Lower lobe of right lung (tissue), 2 donors: ENCODE measurements at regions not wholly inside any gene's neighbourhood (a gene's known extent, or its start where the extent isn't known, plus 50 kb on each side); places are given as distances from the start of the nearest gene placed in this dataset.

ENCODE experiments used
- ATAC-seq, 2 donors: fragments of 200-7000 bp; cut with Tn5 transposase; one replicate each; pipeline ENCODE4 v1.9.1; 2020 to 2022; ENCODE audit warnings: mild to moderate bottlenecking in 2 of 2, moderate library complexity in 2 of 2
- DNase-seq: peaks from one replicate; pipeline ENCODE4 v3.0.0-alpha.2; 2020
- H3K27ac ChIP-seq: fragments of 200-600 bp; one replicate; pipeline ENCODE4 v1.8.0; 2022
- H3K27me3 ChIP-seq: fragments of 200-600 bp; one replicate; pipeline ENCODE4 v1.8.0; 2022; ENCODE audit warnings: low read depth
- H3K36me3 ChIP-seq: fragments of 200-600 bp; one replicate; pipeline ENCODE4 v1.8.0; 2022; ENCODE audit warnings: mild to moderate bottlenecking
- H3K4me1 ChIP-seq: fragments of 200-600 bp; one replicate; pipeline ENCODE4 v1.8.0; 2022
- H3K4me3 ChIP-seq: fragments of 200-600 bp; one replicate; pipeline ENCODE4 v1.8.0; 2022; ENCODE audit warnings: mild to moderate bottlenecking
- H3K9me3 ChIP-seq: fragments of 200-600 bp; one replicate; pipeline ENCODE4 v1.8.0; 2022
- CTCF ChIP-seq: fragments of 200-600 bp; IDR thresholded peaks from one replicate; pipeline ENCODE4 v1.8.0; 2022; ENCODE audit warnings: antibody characterized with exemption, mild to moderate bottlenecking
- intact Hi-C: fragments of 100-400 bp; cut with DNase I; formaldehyde crosslinking; loops from one replicate; pipeline ENCODE4 v1.11.0; 2022
- donor health status: DM: no; HTN: yes; CAD: no; lungs with severe emphysema.

- no peak overlapping the region for H3K4me3 ChIP-seq
- no peak for DNase-seq
- no peak overlapping the region for H3K27ac ChIP-seq
- TF ChIP-seq CTCF: no peak
- H3K4me1 ChIP-seq: no peaks in the 10 kb centered on the region
- no peaks in the 10 kb centered on the region for H3K9me3 ChIP-seq
- no peaks in the 10 kb centered on the region for H3K36me3 ChIP-seq
- ATAC-seq: no peak
- intact Hi-C loops: no loop called here
- peaks cover 48% of the 10 kb centered on the region for H3K27me3 ChIP-seq
Measured at GRCh38 chr5:1661311-1661710, 137.6 kb upstream of the LPCAT1 start.

- no peaks in the 10 kb centered on the region for H3K4me1 ChIP-seq
- no peaks in the 10 kb centered on the region for H3K9me3 ChIP-seq
- intact Hi-C loops: no loop called here
- ATAC-seq: no peak
- no peak for DNase-seq
- no peaks in the 10 kb centered on the region for H3K36me3 ChIP-seq
- no peak for TF ChIP-seq CTCF
- H3K27ac ChIP-seq: no peak overlapping the region
- H3K27me3 ChIP-seq: peaks cover 48% of the 10 kb centered on the region
- H3K4me3 ChIP-seq: no peak overlapping the region
Measured at GRCh38 chr5:1660511-1660910, 136.8 kb upstream of the LPCAT1 start.

GRCh38 chr5:1660001-1660400 is 136.2 kb upstream of the LPCAT1 start:
- Histone ChIP-seq H3K4me1 (no peaks in the 10 kb centered on the region), H3K9me3 (no peaks in the 10 kb centered on the region), H3K27me3 (peaks cover 48% of the 10 kb centered on the region), H3K36me3 (no peaks in the 10 kb centered on the region), H3K4me3 (no peak overlapping the region), H3K27ac (no peak overlapping the region)
- DNase-seq (no peak), ATAC-seq (no peak)
- intact Hi-C loops: no loop called here
- TF ChIP-seq CTCF: no peak

- no peak for TF ChIP-seq CTCF
- DNase-seq (no peak), ATAC-seq (no peak)
- H3K4me1 ChIP-seq: no peaks in the 10 kb centered on the region
- peaks cover 48% of the 10 kb centered on the region for H3K27me3 ChIP-seq
- intact Hi-C loops: no loop called here
- H3K9me3 ChIP-seq: no peaks in the 10 kb centered on the region
- H3K36me3 ChIP-seq: no peaks in the 10 kb centered on the region
- no peak overlapping the region for H3K27ac ChIP-seq
- no peak overlapping the region for H3K4me3 ChIP-seq
Measured at GRCh38 chr5:1659100-1659981, 135.6 kb upstream of the LPCAT1 start.

- intact Hi-C loops: no loop called here
- no peak overlapping the region for H3K27ac ChIP-seq
- no peaks in the 10 kb centered on the region for H3K4me1 ChIP-seq
- H3K4me3 ChIP-seq: no peak overlapping the region
- ATAC-seq (no peak), DNase-seq (no peak)
- H3K27me3 ChIP-seq: peaks cover 49% of the 10 kb centered on the region
- no peaks in the 10 kb centered on the region for H3K9me3 ChIP-seq
- H3K36me3 ChIP-seq: no peaks in the 10 kb centered on the region
- TF ChIP-seq CTCF: no peak
Measured at GRCh38 chr5:1658665-1659064, 134.9 kb upstream of the LPCAT1 start.
